ENCODE measurements at regions not wholly inside any gene's neighbourhood (a gene's known extent, or its start where the extent isn't known, plus 50 kb on each side); places are given as distances from the start of the nearest gene placed in this dataset.

DNA sequence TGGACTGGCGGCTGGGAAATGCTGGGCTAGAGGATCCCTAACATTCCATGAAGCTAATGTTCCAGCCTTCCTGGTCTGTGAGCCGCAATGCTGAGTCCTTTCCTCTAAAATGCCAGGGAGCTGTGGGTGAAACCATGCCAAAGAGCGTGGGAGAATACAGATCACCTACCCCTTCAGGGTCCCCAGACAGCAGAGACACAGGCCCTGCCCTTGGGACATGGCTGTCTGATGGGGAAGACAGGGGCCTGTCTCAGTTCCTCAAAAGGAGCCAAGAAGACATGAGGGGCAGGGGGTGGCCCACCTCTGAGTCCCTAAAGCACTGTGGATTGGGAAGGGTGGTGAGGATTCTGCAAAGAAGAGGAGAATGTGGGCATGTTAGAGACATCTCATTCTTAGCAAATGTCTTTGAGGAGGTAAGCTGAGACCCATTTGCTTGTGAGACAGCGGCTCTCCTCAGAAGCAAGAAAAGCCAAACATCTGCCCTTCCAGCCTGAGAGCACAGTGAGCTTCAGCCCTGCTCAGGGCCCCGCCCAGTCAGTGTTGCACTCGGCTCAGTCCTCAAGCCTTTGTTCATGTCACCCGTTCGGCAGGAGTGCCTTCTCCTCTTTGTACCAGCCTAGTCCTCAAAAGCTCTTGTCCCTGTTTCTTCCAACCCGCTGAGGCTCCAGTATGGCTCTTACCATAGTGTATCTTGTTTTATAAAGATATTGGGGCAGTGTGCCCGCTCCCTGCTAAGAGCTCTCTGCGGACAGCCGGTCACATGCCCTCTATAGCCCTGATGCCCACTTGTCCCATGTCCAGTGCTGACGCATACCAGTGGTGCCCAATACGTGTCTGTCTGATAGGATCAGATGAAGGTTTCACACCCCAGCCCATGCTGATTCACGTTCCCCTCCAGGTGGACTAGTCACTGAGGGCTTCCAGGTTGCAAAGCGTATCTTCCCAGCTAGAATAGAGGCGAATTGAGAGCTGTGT lies 286.2 kb downstream of the CYP26B1 start:
- no peak for TF ChIP-seq POLR2AphosphoS5 (IDR thresholded peaks at IDR 0.05; ENCODE audit: borderline replicate concordance, low read depth, low read length)
- no peak for TF ChIP-seq EZH2 (IDR thresholded peaks at IDR 0.05)
- no peak for TF ChIP-seq FOXP2 (optimal IDR thresholded peaks at IDR 0.05; ENCODE audit: control extremely low read depth, extremely low read length, insufficient read depth)
